Neural progenitor cell (in vitro differentiated cells): ENCODE measurements at regions not wholly inside any gene's neighbourhood (a gene's known extent, or its start where the extent isn't known, plus 50 kb on each side); places are given as distances from the start of the nearest gene placed in this dataset.

Experiments used
- CTCF ChIP-seq: fragments of 200-600 bp; sonication (generic); IDR thresholded peaks from 2 replicates; pipeline ENCODE4 v1.5.1; 2017; ENCODE audit warnings: antibody characterized with exemption, mild to moderate bottlenecking
- EZH2 ChIP-seq: fragments of 200-600 bp; sonication (generic); IDR thresholded peaks from 2 replicates; pipeline ENCODE4 v1.6.1; 2017; ENCODE audit warnings: antibody characterized with exemption, mild to moderate bottlenecking, moderate library complexity
- EZH2phosphoT487 ChIP-seq: fragments of 200-600 bp; sonication (generic); IDR thresholded peaks from 2 replicates; pipeline ENCODE4 v1.6.1; 2017; ENCODE audit warnings: antibody characterized with exemption

DNA sequence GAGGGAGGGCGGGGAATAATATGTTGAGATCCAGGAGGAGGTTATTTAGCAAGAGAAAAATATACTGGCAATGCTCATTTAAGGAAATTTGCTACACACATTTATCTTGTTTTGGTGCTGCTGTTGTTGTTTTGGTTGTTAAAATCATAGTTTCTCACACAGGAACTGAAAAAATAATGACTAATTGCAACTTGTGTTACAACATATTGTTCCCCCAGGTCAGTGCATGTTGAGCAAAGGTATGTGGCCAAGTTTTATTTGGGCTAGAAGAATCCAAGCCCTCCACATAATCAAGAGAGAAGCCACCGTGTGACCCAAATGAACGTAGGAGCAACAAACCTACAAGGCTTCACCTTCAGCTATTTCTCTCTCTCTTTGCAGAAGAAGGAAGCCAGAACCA is 220.3 kb upstream of the DAPK1 start:
- TF ChIP-seq CTCF = no peak
- no peak for TF ChIP-seq EZH2
- TF ChIP-seq EZH2phosphoT487 = no peak
